Superior temporal gyrus (tissue), 1 donor: ENCODE measurements at regions not wholly inside any gene's neighbourhood (a gene's known extent, or its start where the extent isn't known, plus 50 kb on each side); places are given as distances from the start of the nearest gene placed in this dataset.

Experiments
- DNase-seq: peaks from one replicate; pipeline ENCODE4 v3.0.0-alpha.2; 2016; ENCODE audit errors: extremely low spot score

DNA sequence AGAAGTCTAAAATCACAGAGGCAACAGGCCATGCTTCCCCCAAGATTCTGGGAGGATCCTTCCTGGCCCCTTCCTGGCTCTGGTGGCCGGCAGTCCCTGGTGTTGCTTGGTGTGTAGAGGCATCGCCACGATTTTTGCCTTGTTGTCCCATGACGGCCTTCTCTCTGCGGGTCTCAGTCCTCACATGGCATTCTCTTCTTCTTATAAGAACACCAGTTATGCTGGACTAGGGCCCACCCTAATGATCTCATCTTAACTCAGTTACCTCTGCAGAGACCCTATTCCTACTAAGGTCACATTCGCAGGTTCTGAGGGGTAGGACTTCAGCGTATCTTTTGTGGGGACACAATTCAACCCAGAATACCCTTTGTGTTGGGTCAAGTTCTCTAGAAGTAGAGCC, 168.0 kb downstream of the LINC00237 start:
- DNase-seq: no peak

DNA sequence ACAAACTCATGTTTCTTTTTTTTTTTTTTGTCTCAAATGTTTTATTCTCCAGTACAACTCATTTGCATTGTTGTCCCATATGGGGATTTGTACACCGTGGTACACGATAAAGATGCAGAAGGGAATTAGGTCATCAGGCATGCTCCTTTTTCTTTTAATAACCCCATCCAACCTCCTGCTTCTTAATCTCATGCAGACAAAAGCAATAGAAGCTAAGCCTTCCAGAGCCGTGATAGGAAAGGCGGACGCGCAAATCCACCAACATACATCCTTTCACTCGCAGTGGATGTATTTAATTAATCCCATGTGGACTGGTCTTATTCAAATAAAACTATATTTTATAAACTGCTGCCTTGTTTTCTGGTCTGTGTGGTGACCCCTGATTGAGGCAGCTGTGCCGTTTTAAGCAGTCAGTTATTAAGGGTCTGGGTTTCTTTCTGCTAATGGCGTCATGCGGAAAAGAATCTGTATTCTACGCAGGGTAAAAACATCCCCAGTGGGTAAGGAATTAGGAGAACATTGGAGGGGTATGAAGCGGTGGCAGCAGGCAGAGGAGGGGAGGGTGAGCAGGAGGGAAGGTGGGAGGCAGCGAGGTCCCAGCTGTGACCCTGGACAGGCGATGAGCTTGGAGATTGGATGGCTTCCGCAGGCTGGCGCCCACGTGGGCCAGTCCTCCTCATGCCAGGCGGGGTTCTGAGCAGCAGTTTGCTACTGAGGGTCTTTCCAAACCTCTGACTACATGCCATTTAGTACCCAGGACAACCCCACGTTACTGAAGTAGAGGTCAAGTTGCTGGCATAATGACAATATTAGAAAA, 172.8 kb downstream of the LINC00237 start:
- DNase-seq: no peak

DNA sequence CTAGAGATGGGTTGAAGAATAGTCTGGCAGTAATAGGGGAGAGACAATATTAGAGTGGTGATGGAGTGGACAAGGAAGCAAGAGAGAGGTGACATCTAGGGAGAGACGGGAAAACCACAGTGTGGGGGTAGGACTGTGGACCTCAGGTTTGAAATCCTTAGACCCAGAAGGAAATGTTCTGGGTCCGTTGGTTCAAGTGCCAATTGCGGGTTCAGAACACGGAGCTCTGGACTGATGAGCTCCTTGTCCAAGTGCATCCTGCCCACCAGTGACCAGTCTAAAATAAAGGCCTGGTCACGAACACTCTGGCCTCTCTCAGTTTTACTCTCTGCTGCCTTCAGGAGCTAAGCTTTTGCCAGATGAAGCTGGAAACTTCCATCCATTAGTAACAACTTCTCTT, 174.0 kb downstream of the LINC00237 start:
- no peak for DNase-seq

DNA sequence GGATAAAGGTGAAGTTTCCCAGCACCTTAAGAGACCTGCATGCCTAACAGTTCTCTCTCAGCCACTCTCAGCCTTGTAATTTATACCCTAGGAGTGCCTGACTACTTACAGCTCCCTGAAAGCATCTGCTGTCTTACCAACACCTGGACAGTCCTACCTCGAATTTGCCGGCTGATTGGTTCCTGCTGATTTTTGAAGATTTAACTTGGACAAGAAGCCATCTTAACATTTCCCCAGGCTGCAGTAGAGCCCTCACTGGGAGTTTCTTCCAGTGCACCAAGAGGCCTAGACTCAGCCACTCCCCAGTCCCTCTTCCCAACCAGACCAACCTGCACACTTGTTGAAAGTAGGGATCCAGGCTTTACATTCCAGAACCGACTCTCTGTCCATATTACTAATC, 174.5 kb downstream of the LINC00237 start:
- no peak for DNase-seq

DNA sequence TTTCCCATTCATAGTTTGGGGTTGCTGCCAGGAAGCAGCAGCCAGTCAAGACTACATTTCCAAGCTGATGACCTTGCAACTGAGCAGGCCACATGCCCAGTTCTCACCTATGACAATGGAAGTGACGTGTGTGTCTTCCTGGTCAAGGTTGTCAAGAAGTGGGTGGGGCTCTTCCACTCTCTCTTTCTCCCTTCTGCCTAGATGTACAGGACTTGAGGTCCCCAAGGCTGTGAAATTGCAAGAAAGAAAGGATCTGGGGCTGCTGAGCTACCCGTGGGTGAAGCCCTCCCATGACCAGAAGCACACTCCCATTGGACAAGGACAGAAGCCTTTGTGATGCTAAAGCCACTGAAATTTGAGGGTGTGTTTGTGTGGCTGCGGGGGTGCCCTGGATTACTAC, 175.1 kb downstream of the LINC00237 start:
- DNase-seq: no peak

DNA sequence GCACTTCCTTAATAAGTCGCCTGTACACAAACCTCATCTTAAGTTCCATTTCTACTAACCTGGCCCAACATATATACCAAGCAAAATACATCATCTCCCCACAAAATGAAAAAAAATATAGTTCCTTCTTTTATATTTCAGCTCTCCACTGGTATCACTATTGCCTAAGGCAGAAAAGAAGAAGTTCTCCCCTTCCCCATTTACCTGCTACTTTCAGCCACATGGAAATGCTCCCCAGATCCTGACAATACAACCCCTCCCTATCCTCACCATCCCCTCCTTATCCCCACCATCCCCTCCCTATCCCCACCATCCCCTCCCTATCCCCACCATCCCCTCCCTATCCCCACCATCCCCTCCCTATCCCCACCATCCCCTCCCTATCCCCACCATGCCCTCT, 175.7 kb downstream of the LINC00237 start:
- DNase-seq: no peak

DNA sequence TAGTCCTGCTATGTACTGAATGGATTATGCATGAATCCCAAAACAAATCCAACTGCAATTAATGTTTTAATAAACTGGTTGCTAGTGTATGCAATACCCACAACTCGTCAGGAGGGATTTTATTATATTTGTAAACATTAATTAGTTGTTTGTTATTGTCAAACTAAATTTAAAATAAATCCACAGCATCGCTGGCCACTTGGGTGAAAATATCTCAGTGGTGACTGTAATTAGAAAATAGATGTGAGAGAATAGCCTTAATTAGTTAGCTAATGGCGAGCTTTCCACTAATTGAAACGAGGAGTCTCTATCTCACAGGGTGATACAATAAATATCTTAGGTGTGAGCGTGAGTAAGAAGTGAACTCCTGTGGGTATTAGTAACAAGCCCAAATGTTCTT, 176.8 kb downstream of the LINC00237 start:
- DNase-seq: no peak

DNA sequence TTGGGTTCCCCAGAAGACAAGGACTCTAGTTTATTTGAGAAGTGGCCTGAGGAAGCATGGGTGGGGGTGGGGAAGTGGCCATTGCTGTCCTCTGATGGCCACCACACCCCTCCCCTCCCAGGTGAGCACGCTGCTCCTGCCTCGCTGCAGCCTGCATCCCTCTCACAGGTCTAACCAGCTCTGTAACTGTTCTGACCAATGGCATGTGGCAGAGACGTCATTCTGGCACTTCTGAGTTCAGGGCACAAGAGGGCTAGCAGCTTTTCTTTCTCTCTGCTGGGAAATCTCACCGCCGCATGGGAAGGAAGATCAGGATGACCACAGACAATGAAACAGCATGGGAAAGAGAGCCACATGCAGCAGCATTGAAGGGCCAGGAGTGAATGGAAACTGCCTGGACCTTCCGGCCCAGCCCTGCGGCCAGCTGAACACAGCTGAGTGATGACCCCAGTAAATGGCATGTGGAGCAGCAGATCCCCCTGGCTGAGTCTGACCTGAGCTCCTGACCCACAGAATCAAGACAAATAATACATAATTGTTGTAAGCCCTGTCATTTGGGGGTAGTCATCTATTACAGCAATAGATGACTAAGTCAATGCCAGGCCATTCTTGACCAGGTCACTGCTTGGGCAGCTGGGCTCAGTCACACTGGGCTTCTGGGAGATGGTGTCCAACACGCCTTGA, 179.8 kb downstream of the LINC00237 start:
- no peak for DNase-seq

DNA sequence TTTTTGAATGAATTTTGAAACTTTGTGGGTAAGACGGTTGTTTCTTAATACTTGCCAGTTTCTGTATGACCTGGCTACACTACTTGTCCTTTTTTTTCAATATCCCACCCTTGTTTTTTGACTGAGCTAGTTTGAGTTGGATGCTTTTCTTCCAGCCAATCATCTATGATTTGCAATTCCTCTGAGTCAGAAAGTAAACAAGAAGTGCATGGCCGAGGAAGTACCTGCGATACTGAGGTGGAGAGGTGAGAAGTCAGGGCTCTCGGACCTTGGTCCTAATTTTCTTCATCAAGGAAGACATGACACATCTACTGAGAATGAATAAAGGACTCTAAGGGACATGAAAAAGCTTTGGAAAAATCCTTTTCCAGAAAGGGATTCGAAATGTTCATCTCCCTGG, 185.7 kb downstream of the LINC00237 start:
- DNase-seq: no peak

DNA sequence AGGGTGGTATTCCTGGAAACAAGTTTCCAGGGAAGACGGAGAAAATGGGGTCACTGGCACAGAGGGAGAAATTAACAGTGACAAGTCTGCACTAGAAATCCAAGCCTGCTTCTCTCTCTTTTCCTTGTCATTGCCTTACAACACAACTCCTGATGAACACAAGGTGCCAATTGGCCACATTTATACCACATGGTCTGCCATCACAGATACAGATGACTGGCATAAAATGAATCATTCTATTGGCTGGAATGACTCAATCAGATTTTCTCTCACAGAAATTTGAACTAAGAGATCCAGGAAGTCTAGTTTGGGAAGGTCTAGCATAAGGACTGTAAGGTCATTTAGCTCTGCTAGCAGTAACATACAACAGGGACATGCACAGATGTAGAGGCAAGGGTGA, 190.3 kb downstream of the LINC00237 start:
- no peak for DNase-seq

DNA sequence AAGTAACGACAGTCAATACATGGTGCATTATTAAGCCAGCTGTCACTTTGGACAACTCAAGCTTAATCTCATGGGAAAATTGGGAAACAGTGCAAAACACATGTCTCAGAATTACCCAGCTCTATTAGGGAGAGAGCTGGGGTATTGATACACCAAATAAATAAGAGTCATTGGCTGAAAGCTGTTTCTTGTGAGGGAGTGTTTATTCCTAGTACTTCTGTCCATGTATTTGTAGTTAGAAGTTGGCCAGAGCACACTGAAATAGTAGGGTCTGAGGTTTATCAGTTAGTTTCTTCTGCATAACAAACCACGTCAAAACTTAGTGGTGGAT, 192.0 kb upstream of the RALGAPA2 start:
- no peak for DNase-seq

DNA sequence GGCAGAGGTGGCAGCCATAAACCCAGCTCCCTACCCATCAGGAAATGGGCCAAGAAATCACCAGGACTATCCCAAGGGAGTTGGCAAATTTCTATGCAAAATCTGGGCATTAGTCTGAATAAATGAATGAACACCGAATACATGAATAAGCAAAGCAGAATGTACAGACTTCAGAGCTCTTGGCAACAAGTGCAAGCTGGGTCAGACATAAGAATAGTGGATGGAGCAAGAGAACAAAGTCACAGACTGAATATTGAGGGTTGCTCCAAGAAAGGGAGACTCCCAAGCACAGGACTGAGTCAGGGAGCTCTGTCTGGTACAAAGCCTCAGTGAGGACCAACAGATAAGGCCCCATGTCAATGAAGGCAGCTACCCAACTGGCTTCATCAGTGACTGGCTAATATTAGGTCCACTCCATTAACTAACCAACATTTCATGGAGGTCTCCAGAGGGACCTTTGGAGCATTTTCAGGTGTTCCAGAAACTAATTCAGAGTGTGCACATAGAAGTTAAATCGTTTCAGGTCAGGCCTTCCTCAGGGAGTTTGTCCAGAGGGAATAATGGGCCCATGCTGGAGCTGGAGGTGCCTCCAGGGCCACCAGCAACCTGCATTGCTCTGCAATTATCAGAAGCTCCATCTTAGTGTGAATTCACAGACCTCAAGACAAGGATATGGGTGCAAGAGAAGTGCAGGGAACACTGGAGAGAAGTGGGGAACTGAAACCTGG, 191.5 kb upstream of the RALGAPA2 start:
- no peak for DNase-seq

DNA sequence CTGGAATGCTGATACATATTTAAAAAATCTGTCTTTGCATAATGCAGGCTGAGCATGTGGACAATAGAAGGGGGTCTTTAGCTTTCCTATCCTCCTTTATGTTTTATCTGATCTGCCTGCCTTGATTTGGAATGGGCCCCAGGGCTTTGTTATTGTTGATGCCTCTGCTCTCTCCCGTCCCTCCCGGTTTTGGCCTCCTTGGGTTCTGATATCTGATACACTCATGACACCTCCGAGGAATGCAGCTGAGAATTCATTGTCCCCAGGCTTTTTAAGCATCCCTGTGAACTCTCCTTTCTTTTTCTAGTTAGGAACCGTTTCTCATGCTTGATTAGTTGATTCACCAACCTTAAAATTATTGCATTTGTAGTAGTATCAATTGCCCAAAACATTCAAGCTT, 185.5 kb upstream of the RALGAPA2 start:
- no peak for DNase-seq

DNA sequence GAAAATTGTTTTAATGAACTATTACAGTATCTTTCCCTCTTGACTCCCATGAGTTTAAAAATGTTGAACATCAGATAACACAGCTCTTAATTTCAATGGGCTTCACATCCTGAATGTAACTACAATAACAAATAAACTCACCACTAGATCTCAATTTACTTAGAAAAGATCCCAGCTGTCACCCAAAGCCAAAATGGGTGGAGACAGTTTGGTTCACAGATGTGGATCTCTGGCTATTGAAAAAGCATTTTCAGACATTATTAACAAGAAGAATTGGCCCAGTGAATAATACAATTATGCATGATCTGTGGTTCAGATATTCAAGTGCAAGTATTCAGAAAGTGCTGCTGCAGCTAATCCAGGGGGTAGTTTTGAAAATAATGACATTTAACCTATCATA, 184.7 kb upstream of the RALGAPA2 start:
- DNase-seq: no peak

DNA sequence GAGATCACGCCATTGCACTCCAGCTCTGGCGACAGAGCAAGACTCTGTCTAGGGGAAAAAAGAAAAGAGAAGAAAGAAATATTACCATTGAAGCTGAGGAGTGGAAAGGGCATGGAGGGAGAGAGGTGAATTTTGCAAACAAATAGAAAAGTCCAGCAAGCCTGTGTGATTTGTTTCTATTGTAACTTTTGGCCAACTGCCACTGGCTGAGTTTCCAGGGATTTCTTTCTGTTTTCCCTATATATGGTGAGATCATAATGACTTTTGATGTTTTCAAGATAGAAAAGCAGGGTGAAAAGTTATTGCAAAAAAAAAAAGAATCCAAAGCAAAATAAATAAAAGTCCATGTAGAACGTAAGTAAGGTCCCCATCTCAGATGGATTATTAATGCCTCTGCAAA, 184.2 kb upstream of the RALGAPA2 start:
- DNase-seq: no peak

DNA sequence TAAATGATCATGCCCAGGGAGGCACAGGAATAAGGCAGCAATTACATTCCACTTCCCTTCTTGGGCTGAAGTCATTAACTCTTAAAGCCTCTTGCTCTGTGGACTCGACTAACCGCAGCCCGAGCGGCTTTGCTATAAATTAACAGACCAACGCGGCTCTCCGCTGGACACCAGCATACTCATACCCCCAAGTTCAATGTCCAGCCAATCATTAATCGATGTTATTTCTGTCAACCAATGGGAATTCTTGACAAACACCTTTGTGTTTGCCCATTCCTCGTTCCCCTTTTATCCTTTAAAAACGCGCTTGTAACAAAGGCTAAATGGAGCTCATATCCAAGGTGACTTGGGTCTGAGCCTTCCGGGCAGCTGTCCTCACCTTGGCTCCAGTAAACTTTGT, 183.1 kb upstream of the RALGAPA2 start:
- no peak for DNase-seq

DNA sequence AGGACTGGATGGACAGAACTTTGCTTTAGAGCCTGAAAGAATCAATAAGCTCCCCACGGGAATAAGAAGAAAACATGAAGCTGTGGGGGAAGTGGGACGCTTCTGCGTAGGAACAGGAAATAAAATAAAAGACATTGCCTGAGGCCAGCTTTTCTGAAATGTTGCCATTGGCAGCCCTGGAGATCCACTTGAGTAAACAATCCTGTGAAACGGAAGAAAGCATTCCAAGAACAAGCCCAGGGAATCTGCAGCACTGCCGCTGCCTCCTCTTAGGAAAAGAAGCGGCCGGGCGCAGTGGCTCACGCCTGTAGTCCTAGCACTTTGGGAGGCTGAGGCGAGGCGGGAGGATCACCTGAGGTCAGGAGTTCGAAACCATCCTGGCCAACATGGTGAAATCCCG, 182.3 kb upstream of the RALGAPA2 start:
- no peak for DNase-seq

DNA sequence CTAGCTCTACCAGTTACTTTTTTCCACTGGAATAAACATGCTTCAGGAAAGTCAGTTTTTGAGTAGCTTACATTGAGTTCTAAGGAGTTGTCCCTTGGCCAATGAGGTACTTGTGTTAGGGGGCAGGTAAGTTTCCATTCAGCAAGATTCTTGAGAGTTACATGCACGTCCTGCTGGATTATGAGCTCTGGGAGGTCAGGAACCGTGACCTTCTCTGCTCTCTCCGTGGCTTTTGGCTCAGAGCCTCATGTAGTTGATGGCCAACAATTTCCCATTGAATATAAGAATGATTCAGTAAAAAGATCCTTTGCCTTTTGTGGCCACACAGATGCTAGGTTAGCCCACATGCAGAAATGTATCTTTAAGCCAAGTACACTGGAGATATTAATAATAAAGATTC, 181.8 kb upstream of the RALGAPA2 start:
- no peak for DNase-seq

DNA sequence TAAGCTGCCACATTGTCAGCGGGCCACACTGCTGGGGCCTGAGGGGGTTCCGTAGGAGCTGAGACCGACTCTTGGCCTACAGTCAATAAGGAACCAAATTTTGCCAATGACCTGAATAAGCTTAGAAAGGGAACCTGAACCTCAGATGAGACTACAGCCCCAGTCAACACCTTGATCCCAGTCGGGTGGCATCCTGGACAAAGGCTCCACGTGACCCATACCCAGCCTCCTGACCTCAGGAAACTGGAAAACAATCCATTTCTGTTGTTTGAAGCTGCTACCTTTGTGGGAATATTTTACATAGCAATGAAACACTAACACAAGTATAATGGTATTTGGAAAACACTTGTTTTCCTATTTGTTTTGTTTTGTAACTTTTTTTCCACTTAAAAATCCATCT, 179.9 kb upstream of the RALGAPA2 start:
- no peak for DNase-seq

DNA sequence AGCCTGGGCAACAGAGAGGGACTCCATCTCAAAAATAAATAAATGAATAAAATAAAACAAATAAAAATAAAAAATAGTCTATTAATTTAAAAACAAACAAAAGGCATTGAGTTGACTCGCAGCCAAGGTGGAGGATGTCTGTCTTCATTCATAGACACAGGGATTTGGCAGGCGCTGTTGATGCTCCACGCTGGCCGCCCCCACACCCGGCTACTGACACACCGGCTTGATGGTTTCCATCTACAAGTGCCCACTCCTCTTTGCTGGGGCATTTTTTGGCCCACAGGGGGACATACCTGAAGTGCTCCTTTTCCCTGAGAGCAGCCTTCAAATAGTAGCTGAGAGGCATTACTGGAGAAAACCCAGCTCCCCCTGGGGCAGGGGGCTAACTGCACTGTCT, 178.3 kb upstream of the RALGAPA2 start:
- no peak for DNase-seq

DNA sequence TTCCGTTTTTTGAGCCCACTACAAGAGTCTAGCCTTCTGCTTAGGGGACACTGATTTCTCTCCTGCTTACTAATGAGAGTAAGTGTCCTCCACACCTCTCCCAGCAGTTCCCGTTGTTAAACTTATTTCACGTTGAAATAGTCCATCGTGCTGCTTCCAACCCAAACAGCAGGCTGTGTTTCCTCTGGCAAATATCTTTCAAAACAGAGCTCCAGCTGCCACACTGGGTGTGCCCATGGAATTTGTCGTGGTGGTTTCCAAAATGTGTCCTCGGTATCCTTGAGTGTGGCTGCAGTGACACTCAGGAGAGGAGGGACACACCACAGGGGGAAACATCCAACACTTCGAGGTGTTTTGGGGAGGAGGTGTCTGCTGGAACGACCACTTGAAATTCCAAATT, 176.5 kb upstream of the RALGAPA2 start:
- DNase-seq: no peak

DNA sequence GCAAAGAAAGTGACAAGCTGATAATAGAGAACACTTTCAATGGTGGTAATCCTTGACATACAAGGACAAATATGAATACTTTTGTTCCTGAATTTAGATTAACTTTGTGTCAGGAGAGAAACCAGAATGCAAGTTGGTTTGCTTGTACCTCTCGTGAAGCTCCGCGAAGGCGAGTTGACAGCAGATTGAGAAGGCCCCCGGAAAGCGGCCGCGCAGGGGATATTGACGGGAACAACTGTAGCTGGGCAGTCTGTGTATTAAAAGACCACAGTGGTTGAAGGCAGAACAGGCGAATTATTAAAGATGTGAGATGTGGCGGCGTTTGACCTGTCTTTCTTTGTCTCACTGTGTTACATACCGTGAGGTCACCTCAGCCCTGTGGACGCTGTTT, 175.8 kb upstream of the RALGAPA2 start:
- DNase-seq: no peak

DNA sequence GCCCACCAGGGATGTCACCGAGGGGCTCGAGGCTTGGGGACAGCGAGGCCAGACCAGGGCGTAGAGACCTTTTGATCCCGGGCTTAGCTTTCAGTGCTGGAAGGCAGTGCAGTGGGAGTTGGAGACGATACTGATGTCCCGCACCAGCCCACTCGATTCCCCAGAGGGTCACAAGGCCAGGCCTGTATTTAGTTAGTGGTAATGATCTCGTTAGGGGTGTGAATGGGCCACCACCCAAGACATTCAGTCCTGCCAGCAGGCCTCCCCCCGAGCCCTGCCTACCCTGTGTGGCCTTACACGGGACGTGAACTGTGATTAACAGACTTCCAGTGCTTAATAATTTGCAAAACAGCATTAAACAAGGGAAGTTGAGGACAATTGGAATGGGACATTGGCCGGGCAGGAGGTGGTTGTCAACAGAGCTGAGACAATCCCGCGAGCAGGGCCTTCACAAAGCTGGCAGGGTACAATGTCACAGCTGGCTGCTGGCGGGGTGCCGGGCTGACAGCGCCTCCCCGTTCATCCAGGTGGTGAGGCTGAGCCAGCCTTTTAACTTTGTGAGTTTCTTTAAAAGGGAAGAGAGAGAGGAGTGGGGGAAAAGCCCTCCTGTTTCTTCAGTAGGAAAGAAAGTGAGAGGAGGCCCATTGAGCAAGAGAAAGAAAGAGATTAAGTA, 175.3 kb upstream of the RALGAPA2 start:
- no peak for DNase-seq
